AG04449 (cell line): ENCODE measurements at regions not wholly inside any gene's neighbourhood (a gene's known extent, or its start where the extent isn't known, plus 50 kb on each side); places are given as distances from the start of the nearest gene placed in this dataset.

ENCODE experiments used
- CTCF ChIA-PET: fragments of 350-600 bp; formaldehyde crosslinking; extraction: SDS; loops from one replicate; lab custom pipeline; 2021; ENCODE audit warnings: antibody characterized with exemption; lab: Yijun Ruan, JAX
- POLR2A ChIA-PET: fragments of 400-600, 350-600 bp; formaldehyde crosslinking; extraction: SDS; loops from one replicate; lab custom pipeline; 2020; ENCODE audit warnings: antibody characterized with exemption, inconsistent platforms; lab: Yijun Ruan, JAX
- DNase-seq: peaks from one replicate; pipeline ENCODE4 v3.0.0-alpha.2; 2010; ENCODE audit warnings: low read depth, low spot score
- H3K4me3 ChIP-seq: 2 replicates; pipeline ENCODE4 v1.5.1; 2011; ENCODE audit warnings: low read depth, mild to moderate bottlenecking, control low read depth, low read length
- CTCF ChIP-seq: IDR thresholded peaks from one replicate; pipeline ENCODE4 v1.5.1; 2011; ENCODE audit warnings: mild to moderate bottlenecking, moderate library complexity, low read length, control low read depth, inconsistent platforms; ENCODE audit not compliant: insufficient read depth; ENCODE audit errors: missing control alignments

- ChIA-PET CTCF (interaction anchor here (0.9 kb wide), 1 partner anchor 27 kb away, joined by 3 read pairs; no protein-coding TSS in a partner anchor), POLR2A (no interaction called here)
- no peak for DNase-seq
- TF ChIP-seq CTCF = no peak
- H3K4me3 ChIP-seq = no peak overlapping the region
Observed at GRCh38 chr20:22308934-22309333, 275.4 kb downstream of the FOXA2 start.

GRCh38 chr20:22307409-22307808 lies 277.0 kb downstream of the FOXA2 start:
- no peak overlapping the region for H3K4me3 ChIP-seq
- ChIA-PET POLR2A (interaction anchor here (0.7 kb wide), 1 partner anchor 12 kb away, joined by 3 read pairs; no protein-coding TSS in a partner anchor), CTCF (interaction anchor here (1.1 kb wide), 1 partner anchor 588 kb away, joined by 3 read pairs; no protein-coding TSS in a partner anchor)
- no peak for DNase-seq
- no peak for TF ChIP-seq CTCF

- H3K4me3 ChIP-seq = no peak overlapping the region
- DNase-seq = no peak
- ChIA-PET CTCF (interaction anchor here (1.1 kb wide), 1 partner anchor 15 kb away, joined by 3 read pairs; no protein-coding TSS in a partner anchor), POLR2A (no interaction called here)
- TF ChIP-seq CTCF = no peak
Observed at GRCh38 chr20:22305381-22305780, 279.0 kb downstream of the FOXA2 start.

GRCh38 chr20:22303523-22303922 lies 280.8 kb downstream of the FOXA2 start:
- peak; percentile 1 for TF ChIP-seq CTCF
- CTCF ChIA-PET = no interaction called here
- no peak for DNase-seq
- POLR2A ChIA-PET = no interaction called here
- no peak overlapping the region for H3K4me3 ChIP-seq

GRCh38 chr20:22302039-22302438 lies 282.3 kb downstream of the FOXA2 start:
- ChIA-PET POLR2A (no interaction called here), CTCF (no interaction called here)
- no peak for TF ChIP-seq CTCF
- no peak for DNase-seq
- no peak overlapping the region for H3K4me3 ChIP-seq

GRCh38 chr20:22293886-22294285 lies 290.5 kb downstream of the FOXA2 start:
- ChIA-PET CTCF (no interaction called here), POLR2A (no interaction called here)
- no peak for DNase-seq
- no peak for TF ChIP-seq CTCF
- H3K4me3 ChIP-seq = no peak overlapping the region
